DOHH2 (cell line): ENCODE measurements at regions not wholly inside any gene's neighbourhood (a gene's known extent, or its start where the extent isn't known, plus 50 kb on each side); places are given as distances from the start of the nearest gene placed in this dataset.

Experiments
- H3F3A ChIP-seq: fragments of 200-600 bp; sonication (generic), shearing (Covaris generic); 2 replicates; pipeline ENCODE4 v1.6.0; 2016; ENCODE audit warnings: antibody characterized with exemption, mild to moderate bottlenecking; ENCODE audit not compliant: control insufficient read depth, insufficient read depth
- H3K27ac ChIP-seq: fragments of 200-600 bp; sonication (generic); 2 replicates; pipeline ENCODE4 v1.5.1; 2014; ENCODE audit warnings: low read depth, mild to moderate bottlenecking, low read length, moderate library complexity
- H3K27me3 ChIP-seq: fragments of 200-600 bp; sonication (generic); 2 replicates; pipeline ENCODE4 v1.6.1; 2014; ENCODE audit warnings: mild to moderate bottlenecking, low read length, mixed read lengths; ENCODE audit not compliant: control insufficient read depth
- H3K36me3 ChIP-seq: fragments of 200-600 bp; sonication (generic); 2 replicates; pipeline ENCODE4 v1.6.1; 2014; ENCODE audit warnings: mild to moderate bottlenecking, low read length, moderate library complexity, mixed read lengths; ENCODE audit not compliant: control insufficient read depth
- H3K4me1 ChIP-seq: fragments of 200-600 bp; sonication (generic); 2 replicates; pipeline ENCODE4 v1.6.1; 2014; ENCODE audit warnings: mild to moderate bottlenecking, low read length, mixed read lengths; ENCODE audit not compliant: control insufficient read depth
- H3K4me2 ChIP-seq: fragments of 200-600 bp; sonication (generic); 2 replicates; pipeline ENCODE4 v1.6.0; 2014; ENCODE audit warnings: mild to moderate bottlenecking, low read length, moderate library complexity
- H3K4me3 ChIP-seq: fragments of 200-600 bp; sonication (generic); 2 replicates; pipeline ENCODE4 v1.5.1; 2014; ENCODE audit warnings: mild to moderate bottlenecking, low read length, mixed read lengths
- H3K79me2 ChIP-seq: fragments of 200-600 bp; sonication (generic); 2 replicates; pipeline ENCODE4 v1.6.1; 2014; ENCODE audit warnings: mild to moderate bottlenecking, low read length, mixed read lengths; ENCODE audit not compliant: control insufficient read depth
- H3K9me2 ChIP-seq: fragments of 200-600 bp; sonication (generic); replicated peaks from 2 replicates; pipeline ENCODE4 v1.6.1; 2014; ENCODE audit warnings: mild to moderate bottlenecking, low read length, mixed read lengths; ENCODE audit not compliant: control insufficient read depth
- H3K9me3 ChIP-seq: fragments of 200-600 bp; sonication (generic); 2 replicates; pipeline ENCODE4 v1.6.1; 2014; ENCODE audit warnings: antibody characterized with exemption, low read length, mixed read lengths; ENCODE audit not compliant: control insufficient read depth, insufficient read depth
- H4K20me1 ChIP-seq: fragments of 200-600 bp; sonication (generic); 2 replicates; pipeline ENCODE4 v1.6.0; 2014; ENCODE audit warnings: low read depth, mild to moderate bottlenecking, antibody characterized with exemption, low read length, moderate library complexity; ENCODE audit not compliant: control insufficient read depth, insufficient read depth
- EZH2phosphoT487 ChIP-seq: fragments of 200-600 bp; sonication (generic); IDR thresholded peaks from 2 replicates; pipeline ENCODE4 v1.6.1; 2017; ENCODE audit warnings: borderline replicate concordance, mild to moderate bottlenecking, antibody characterized with exemption, low read length, moderate library complexity, mixed read lengths
- TF ChIP-seq, protein P1 (sequence below): fragments of 200-600 bp; sonication (generic); IDR thresholded peaks from one replicate; pipeline ENCODE4 v1.5.1; 2014; ENCODE audit warnings: antibody characterized with exemption, mild to moderate bottlenecking, low read depth, low read length; ENCODE audit not compliant: poor library complexity, severe bottlenecking

DNA sequence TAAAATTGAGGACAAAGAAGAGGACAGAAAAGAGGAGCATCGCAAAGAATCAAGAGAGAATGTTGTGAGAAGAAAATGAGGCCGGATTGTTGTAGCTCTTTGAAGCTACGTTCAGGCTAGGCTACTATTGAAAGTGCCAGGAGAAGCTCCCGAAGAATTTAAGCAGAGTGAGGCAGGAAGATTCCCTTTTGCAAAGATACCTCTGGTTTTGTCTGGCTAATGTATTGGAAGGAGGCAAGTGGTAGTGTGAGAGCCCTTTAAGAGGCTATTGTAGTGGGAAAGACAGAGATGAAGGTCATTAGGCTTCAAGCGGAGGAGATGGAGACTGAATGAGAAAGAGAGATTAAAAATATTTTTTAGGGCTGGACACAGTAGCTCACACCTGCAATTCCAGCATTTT is 476.9 kb upstream of the ADGRL2 start:
- no peaks in the 10 kb centered on the region for H3F3A ChIP-seq
- H3K4me2 ChIP-seq = no peak overlapping the region
- H3K9me2 ChIP-seq = no peaks in the 10 kb centered on the region
- no peak overlapping the region for H3K27ac ChIP-seq
- H4K20me1 ChIP-seq = no peaks in the 10 kb centered on the region
- TF ChIP-seq EZH2phosphoT487 = no peak
- TF ChIP-seq, protein P1, sequence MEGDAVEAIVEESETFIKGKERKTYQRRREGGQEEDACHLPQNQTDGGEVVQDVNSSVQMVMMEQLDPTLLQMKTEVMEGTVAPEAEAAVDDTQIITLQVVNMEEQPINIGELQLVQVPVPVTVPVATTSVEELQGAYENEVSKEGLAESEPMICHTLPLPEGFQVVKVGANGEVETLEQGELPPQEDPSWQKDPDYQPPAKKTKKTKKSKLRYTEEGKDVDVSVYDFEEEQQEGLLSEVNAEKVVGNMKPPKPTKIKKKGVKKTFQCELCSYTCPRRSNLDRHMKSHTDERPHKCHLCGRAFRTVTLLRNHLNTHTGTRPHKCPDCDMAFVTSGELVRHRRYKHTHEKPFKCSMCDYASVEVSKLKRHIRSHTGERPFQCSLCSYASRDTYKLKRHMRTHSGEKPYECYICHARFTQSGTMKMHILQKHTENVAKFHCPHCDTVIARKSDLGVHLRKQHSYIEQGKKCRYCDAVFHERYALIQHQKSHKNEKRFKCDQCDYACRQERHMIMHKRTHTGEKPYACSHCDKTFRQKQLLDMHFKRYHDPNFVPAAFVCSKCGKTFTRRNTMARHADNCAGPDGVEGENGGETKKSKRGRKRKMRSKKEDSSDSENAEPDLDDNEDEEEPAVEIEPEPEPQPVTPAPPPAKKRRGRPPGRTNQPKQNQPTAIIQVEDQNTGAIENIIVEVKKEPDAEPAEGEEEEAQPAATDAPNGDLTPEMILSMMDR = no peak
- H3K27me3 ChIP-seq = no peaks in the 10 kb centered on the region
- no peaks in the 10 kb centered on the region for H3K79me2 ChIP-seq
- no peaks in the 10 kb centered on the region for H3K9me3 ChIP-seq
- H3K4me3 ChIP-seq = no peak overlapping the region
- no peaks in the 10 kb centered on the region for H3K4me1 ChIP-seq
- H3K36me3 ChIP-seq = no peaks in the 10 kb centered on the region

DNA sequence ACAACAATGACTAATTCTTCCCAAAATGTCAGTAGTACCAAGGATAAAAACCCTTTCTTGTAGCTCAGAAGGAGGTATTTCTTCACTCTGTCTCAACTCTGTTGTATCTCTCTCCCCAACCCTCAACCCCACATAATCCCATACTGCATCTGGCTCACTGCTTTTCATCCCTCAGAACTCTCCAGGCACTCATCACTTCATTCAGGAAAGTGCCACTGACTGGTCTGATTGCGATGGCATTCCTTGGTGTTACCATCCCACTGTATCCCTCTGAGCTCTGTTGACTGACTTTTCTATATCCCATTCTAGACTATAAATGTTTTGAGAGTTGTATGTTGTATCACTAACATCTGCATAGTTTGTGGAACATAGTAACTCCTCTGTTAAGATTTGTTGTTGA is 483.5 kb upstream of the ADGRL2 start:
- H3K4me3 ChIP-seq = no peak overlapping the region
- no peaks in the 10 kb centered on the region for H3K9me3 ChIP-seq
- no peak overlapping the region for H3K27ac ChIP-seq
- H3K36me3 ChIP-seq = no peaks in the 10 kb centered on the region
- H3K4me2 ChIP-seq = no peak overlapping the region
- no peaks in the 10 kb centered on the region for H3K79me2 ChIP-seq
- H4K20me1 ChIP-seq = no peaks in the 10 kb centered on the region
- H3F3A ChIP-seq = no peaks in the 10 kb centered on the region
- no peaks in the 10 kb centered on the region for H3K27me3 ChIP-seq
- TF ChIP-seq, protein P1 = no peak
- no peak for TF ChIP-seq EZH2phosphoT487
- no peaks in the 10 kb centered on the region for H3K4me1 ChIP-seq
- no peaks in the 10 kb centered on the region for H3K9me2 ChIP-seq

DNA sequence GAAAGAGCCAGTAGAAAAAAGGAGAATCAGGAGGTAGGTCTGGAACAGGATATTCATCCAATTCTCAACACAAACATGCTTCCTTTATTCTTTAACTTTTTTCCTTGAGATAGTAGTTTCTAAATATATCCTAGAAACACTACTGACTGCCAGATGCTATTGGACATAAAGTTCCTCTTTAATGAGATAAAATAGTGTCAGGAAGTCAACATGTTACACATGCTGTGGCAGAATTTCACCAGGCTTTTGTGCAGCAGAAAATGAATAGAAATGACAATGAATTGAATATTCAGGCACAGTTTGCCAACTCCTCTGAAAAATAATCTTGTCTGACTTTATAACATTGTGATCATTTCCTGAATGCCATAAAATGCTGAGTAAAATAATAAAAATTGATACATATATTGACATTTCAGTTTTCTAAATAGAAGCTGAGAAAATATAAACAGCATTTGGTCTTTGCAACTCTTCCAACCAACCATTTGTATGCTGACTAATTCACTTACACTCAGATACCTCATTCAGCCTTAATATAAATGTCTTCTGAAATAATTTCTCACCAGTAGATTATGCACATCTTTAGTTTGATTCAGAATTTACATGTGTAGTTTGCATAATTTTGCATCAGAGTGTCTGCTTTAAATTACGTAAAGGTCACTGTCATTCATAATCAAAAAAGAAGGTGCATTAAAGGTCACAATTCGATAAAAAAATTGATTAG is 486.1 kb upstream of the ADGRL2 start:
- Histone ChIP-seq H3K9me2 (no peaks in the 10 kb centered on the region; the same call in 1 of the 2 replicates), H3F3A (no peaks in the 10 kb centered on the region), H4K20me1 (no peaks in the 10 kb centered on the region), H3K27ac (no peak overlapping the region), H3K79me2 (no peaks in the 10 kb centered on the region), H3K4me1 (no peaks in the 10 kb centered on the region), H3K36me3 (no peaks in the 10 kb centered on the region), H3K4me2 (no peak overlapping the region), H3K9me3 (no peaks in the 10 kb centered on the region), H3K27me3 (no peaks in the 10 kb centered on the region), H3K4me3 (no peak overlapping the region)
- TF ChIP-seq EZH2phosphoT487 = no peak
- TF ChIP-seq, protein P1 = no peak
